IPS-15b (cell line): ENCODE measurements at regions not wholly inside any gene's neighbourhood (a gene's known extent, or its start where the extent isn't known, plus 50 kb on each side); places are given as distances from the start of the nearest gene placed in this dataset.
"Not testable (repeated sequence)": the region's sequence is repeated elsewhere in the genome, so short reads cannot be mapped to it uniquely, and the experiment has no call there.

Source experiments
- H3K27me3 ChIP-seq: one replicate; pipeline ENCODE4 v1.6.1; 2013; ENCODE audit warnings: low read length; ENCODE audit not compliant: control insufficient read depth, insufficient read depth
- H3K36me3 ChIP-seq: one replicate; pipeline ENCODE4 v1.6.1; 2013; ENCODE audit warnings: low read length; ENCODE audit not compliant: control insufficient read depth, insufficient read depth
- H3K4me1 ChIP-seq: one replicate; pipeline ENCODE4 v1.6.1; 2013; ENCODE audit warnings: mild to moderate bottlenecking, low read length; ENCODE audit not compliant: control insufficient read depth, insufficient read depth
- H3K4me3 ChIP-seq: one replicate; pipeline ENCODE4 v1.5.1; 2013; ENCODE audit warnings: low read depth, low read length
- H3K9ac ChIP-seq: one replicate; pipeline ENCODE4 v1.6.1; 2013; ENCODE audit warnings: low read depth, mild to moderate bottlenecking, low read length
- H3K9me3 ChIP-seq: one replicate; pipeline ENCODE4 v1.6.1; 2013; ENCODE audit warnings: mild to moderate bottlenecking, low read length; ENCODE audit not compliant: control insufficient read depth, insufficient read depth

- Histone ChIP-seq H3K4me3 (no peak overlapping the region), H3K9ac (no peak overlapping the region), H3K36me3 (no peaks in the 10 kb centered on the region), H3K4me1 (peaks cover 3% of the 10 kb centered on the region), H3K27me3 (no peaks in the 10 kb centered on the region), H3K9me3 (no peaks in the 10 kb centered on the region)
Observed at GRCh38 chr4:177532358-177532757, 90.1 kb upstream of the AGA start.

- not testable (repeated sequence) for H3K4me1 ChIP-seq, H3K9ac ChIP-seq, H3K9me3 ChIP-seq, H3K36me3 ChIP-seq, H3K4me3 ChIP-seq, H3K27me3 ChIP-seq
Observed at GRCh38 chr4:177534841-177535240, 92.6 kb upstream of the AGA start.

- no peaks in the 10 kb centered on the region for H3K27me3 ChIP-seq
- H3K4me1 ChIP-seq, result no peaks in the 10 kb centered on the region
- no peaks in the 10 kb centered on the region for H3K36me3 ChIP-seq
- H3K4me3 ChIP-seq, result no peak overlapping the region
- H3K9me3 ChIP-seq, result no peaks in the 10 kb centered on the region
- H3K9ac ChIP-seq, result no peak overlapping the region
Observed at GRCh38 chr4:177546745-177547144, 104.5 kb upstream of the AGA start.

- Histone ChIP-seq H3K36me3 (no peaks in the 10 kb centered on the region), H3K9me3 (no peaks in the 10 kb centered on the region), H3K4me1 (no peaks in the 10 kb centered on the region), H3K27me3 (no peaks in the 10 kb centered on the region), H3K9ac (no peak overlapping the region), H3K4me3 (no peak overlapping the region)
Observed at GRCh38 chr4:177547985-177548384, 105.7 kb upstream of the AGA start.

- no peaks in the 10 kb centered on the region for H3K9me3 ChIP-seq
- H3K36me3 ChIP-seq, result no peaks in the 10 kb centered on the region
- peaks cover 7% of the 10 kb centered on the region for H3K4me1 ChIP-seq
- H3K27me3 ChIP-seq, result no peaks in the 10 kb centered on the region
- no peak overlapping the region for H3K4me3 ChIP-seq
- H3K9ac ChIP-seq, result no peak overlapping the region
Observed at GRCh38 chr4:177555007-177555574, 112.9 kb upstream of the AGA start.

- Histone ChIP-seq H3K9me3 (no peaks in the 10 kb centered on the region), H3K4me1 (peaks cover 7% of the 10 kb centered on the region), H3K9ac (no peak overlapping the region), H3K4me3 (no peak overlapping the region), H3K36me3 (no peaks in the 10 kb centered on the region), H3K27me3 (no peaks in the 10 kb centered on the region)
Observed at GRCh38 chr4:177557416-177557815, 115.2 kb upstream of the AGA start.

GRCh38 chr4:177558995-177559394 lies 116.8 kb upstream of the AGA start:
- Histone ChIP-seq H3K36me3 (no peaks in the 10 kb centered on the region), H3K4me1 (peaks cover 7% of the 10 kb centered on the region), H3K9ac (no peak overlapping the region), H3K9me3 (no peaks in the 10 kb centered on the region), H3K27me3 (no peaks in the 10 kb centered on the region), H3K4me3 (no peak overlapping the region)

GRCh38 chr4:177562163-177562562 lies 119.9 kb upstream of the AGA start:
- Histone ChIP-seq H3K4me3 (no peak overlapping the region), H3K9ac (no peak overlapping the region), H3K4me1 (peaks cover 7% of the 10 kb centered on the region), H3K36me3 (no peaks in the 10 kb centered on the region), H3K9me3 (no peaks in the 10 kb centered on the region), H3K27me3 (no peaks in the 10 kb centered on the region)

- H3K36me3 ChIP-seq, result no peaks in the 10 kb centered on the region
- no peak overlapping the region for H3K9ac ChIP-seq
- no peak overlapping the region for H3K4me3 ChIP-seq
- H3K9me3 ChIP-seq, result no peaks in the 10 kb centered on the region
- H3K27me3 ChIP-seq, result no peaks in the 10 kb centered on the region
- H3K4me1 ChIP-seq, result peaks cover 7% of the 10 kb centered on the region
Observed at GRCh38 chr4:177562859-177563258, 120.6 kb upstream of the AGA start.

- Histone ChIP-seq H3K4me3 (no peak overlapping the region), H3K9ac (no peak overlapping the region), H3K36me3 (no peaks in the 10 kb centered on the region), H3K9me3 (no peaks in the 10 kb centered on the region), H3K4me1 (no peaks in the 10 kb centered on the region), H3K27me3 (no peaks in the 10 kb centered on the region)
Observed at GRCh38 chr4:177566691-177567090, 124.5 kb upstream of the AGA start.

GRCh38 chr4:177568931-177569330 lies 126.7 kb upstream of the AGA start:
- Histone ChIP-seq H3K4me1 (no peaks in the 10 kb centered on the region), H3K27me3 (no peaks in the 10 kb centered on the region), H3K9ac (no peak overlapping the region), H3K36me3 (no peaks in the 10 kb centered on the region), H3K9me3 (no peaks in the 10 kb centered on the region), H3K4me3 (no peak overlapping the region)

GRCh38 chr4:177569434-177569833 lies 127.2 kb upstream of the AGA start:
- no peaks in the 10 kb centered on the region for H3K4me1 ChIP-seq
- H3K36me3 ChIP-seq, result no peaks in the 10 kb centered on the region
- H3K9ac ChIP-seq, result no peak overlapping the region
- no peak overlapping the region for H3K4me3 ChIP-seq
- no peaks in the 10 kb centered on the region for H3K27me3 ChIP-seq
- no peaks in the 10 kb centered on the region for H3K9me3 ChIP-seq
